Endothelial cell of umbilical vein (primary cell): ENCODE measurements at regions not wholly inside any gene's neighbourhood (a gene's known extent, or its start where the extent isn't known, plus 50 kb on each side); places are given as distances from the start of the nearest gene placed in this dataset.

Source experiments
- BruUV-seq: library from RNA; stranded (reverse); fragments of 400-500 nt; replicated peaks from 2 replicates; lab custom pipeline; 2021; lab: Mats Ljungman, UMichigan
- CTCF ChIA-PET: fragments of 300-600, 350-600 bp; sonication (Branson Sonifier 250); formaldehyde crosslinking; loops from one replicate; lab custom pipeline; 2021; ENCODE audit warnings: antibody characterized with exemption, inconsistent platforms; lab: Charles Lee
- POLR2A ChIA-PET: fragments of 300-600, 350-600 bp; sonication (Branson Sonifier 250); formaldehyde crosslinking; loops from one replicate; lab custom pipeline; 2021; ENCODE audit warnings: antibody characterized with exemption, inconsistent platforms; lab: Charles Lee
- DNase-seq: peaks from one replicate; pipeline ENCODE4 v3.0.0-alpha.2; 2011; ENCODE audit warnings: low read depth, low spot score
- FAIRE-seq: peaks from 2 replicates; lab custom pipeline; 2011; peaks lifted over from hg19 to GRCh38; lab: Jason Lieb, UNC
- H2AFZ ChIP-seq: 2 replicates; pipeline ENCODE4 v1.6.0; 2012; ENCODE audit warnings: low read depth, low read length, control low read depth, inconsistent platforms
- H3K27ac ChIP-seq: 2 replicates; pipeline ENCODE4 v1.5.1; 2011; ENCODE audit warnings: low read depth, mild to moderate bottlenecking, control low read depth, low read length, moderate library complexity; ENCODE audit not compliant: insufficient read depth
- H3K27me3 ChIP-seq, 2 experiments: 2 replicates each; pipeline versions ENCODE4 v1.6.0 to v1.6.1; 2011; ENCODE audit warnings: low read length in 2 of 2, mixed read lengths in 1 of 2; ENCODE audit not compliant: control insufficient read depth in 2 of 2, insufficient read depth in 2 of 2
- H3K36me3 ChIP-seq, 2 experiments: 2 replicates in 1 of 2; 3 replicates in 1 of 2; pipeline ENCODE4 v1.5.1; 2011; ENCODE audit warnings: low read length in 2 of 2, mild to moderate bottlenecking in 1 of 2, moderate library complexity in 1 of 2; ENCODE audit not compliant: control insufficient read depth in 2 of 2, insufficient read depth in 2 of 2; ENCODE audit errors: extremely low read depth in 1 of 2
- H3K4me1 ChIP-seq: 3 replicates; pipeline ENCODE4 v1.5.1; 2011; ENCODE audit warnings: mild to moderate bottlenecking, low read length; ENCODE audit not compliant: control insufficient read depth, insufficient read depth; ENCODE audit errors: extremely low read depth
- H3K4me2 ChIP-seq: 2 replicates; pipeline ENCODE4 v1.6.1; 2011; ENCODE audit warnings: low read length, control low read depth, mixed read lengths; ENCODE audit not compliant: insufficient read depth
- H3K4me3 ChIP-seq, 3 experiments: fragments of 200-600 bp in 1 of 3; sonication (generic), shearing (Covaris generic) in 1 of 3; replicated peaks in 1 of 3; 2 replicates each; pipeline ENCODE4 v1.5.1; 2011 to 2016; ENCODE audit warnings: control low read depth in 3 of 3, low read length in 3 of 3, mild to moderate bottlenecking in 2 of 3, inconsistent platforms in 1 of 3, low read depth in 1 of 3, moderate library complexity in 1 of 3; ENCODE audit not compliant: insufficient read depth in 1 of 3
- H3K79me2 ChIP-seq: 2 replicates; pipeline ENCODE4 v1.6.0; 2012; ENCODE audit warnings: low read length, inconsistent platforms; ENCODE audit not compliant: control insufficient read depth, insufficient read depth
- H3K9ac ChIP-seq: replicated peaks from 2 replicates; pipeline ENCODE3; 2011; ENCODE audit warnings: low read length, control low read depth; ENCODE audit not compliant: insufficient read depth; ENCODE audit errors: extremely low read depth
- H3K9me1 ChIP-seq: replicated peaks from 3 replicates; pipeline ENCODE4 v1.6.0; 2011; ENCODE audit warnings: mild to moderate bottlenecking, low read length; ENCODE audit not compliant: control insufficient read depth, insufficient read depth; ENCODE audit errors: extremely low read depth
- H3K9me3 ChIP-seq: replicated peaks from 2 replicates; pipeline ENCODE4 v1.5.1; 2012; ENCODE audit warnings: low read length, inconsistent platforms; ENCODE audit not compliant: control insufficient read depth, insufficient read depth
- H4K20me1 ChIP-seq: replicated peaks from 2 replicates; pipeline ENCODE3; 2011; ENCODE audit warnings: mild to moderate bottlenecking, low read length; ENCODE audit not compliant: control insufficient read depth, insufficient read depth; ENCODE audit errors: extremely low read depth
- CTCF ChIP-seq, 2 donors: IDR thresholded peaks; 1 replicate in 1 of 2; 2 replicates in 1 of 2; pipeline ENCODE4 v1.5.1; 2011; ENCODE audit warnings: low read length in 2 of 2, mild to moderate bottlenecking in 2 of 2, moderate library complexity in 2 of 2, control low read depth in 1 of 2, inconsistent platforms in 1 of 2, low read depth in 1 of 2; ENCODE audit not compliant: insufficient read depth in 1 of 2; ENCODE audit errors: extremely low read depth in 1 of 2
- EZH2 ChIP-seq: IDR thresholded peaks from 2 replicates; pipeline ENCODE4 v1.6.1; 2012; ENCODE audit warnings: borderline replicate concordance, low read depth, mild to moderate bottlenecking, moderate library complexity, low read length, inconsistent platforms; ENCODE audit not compliant: severe bottlenecking
- FOS ChIP-seq: IDR thresholded peaks from 2 replicates; pipeline ENCODE4 v1.6.1; 2011; ENCODE audit warnings: mild to moderate bottlenecking, low read length, moderate library complexity, borderline replicate concordance; ENCODE audit not compliant: insufficient read depth
- GATA2 ChIP-seq: IDR thresholded peaks from 2 replicates; pipeline ENCODE4 v1.7.0; 2011; ENCODE audit warnings: low read depth, mild to moderate bottlenecking, moderate library complexity, mixed read lengths, low read length; ENCODE audit not compliant: insufficient read length, insufficient read depth
- JUN ChIP-seq: IDR thresholded peaks from 2 replicates; pipeline ENCODE4 v1.6.1; 2011; ENCODE audit warnings: borderline replicate concordance, low read depth; ENCODE audit not compliant: insufficient read length, insufficient read depth
- MAX ChIP-seq: IDR thresholded peaks from 2 replicates; pipeline ENCODE4 v1.6.1; 2011; ENCODE audit not compliant: insufficient read depth, insufficient read length
- MYC ChIP-seq: IDR thresholded peaks from one replicate; pipeline ENCODE4 v1.6.1; 2011; ENCODE audit warnings: mild to moderate bottlenecking, low read depth, low read length
- POLR2A ChIP-seq: IDR thresholded peaks from 2 replicates; pipeline ENCODE4 v1.6.1; 2012; ENCODE audit warnings: low read depth, mild to moderate bottlenecking, control low read depth, low read length
- POLR2AphosphoS5 ChIP-seq: IDR thresholded peaks from 2 replicates; pipeline ENCODE4 v1.6.1; 2012; ENCODE audit warnings: low read depth, mild to moderate bottlenecking, control low read depth, low read length, moderate library complexity; ENCODE audit not compliant: insufficient read depth
- dilution Hi-C: fragments of 300-500 bp; cut with MboI; formaldehyde crosslinking; loops from one replicate; pipeline ENCODE4 v1.15.0; 2019; ENCODE audit warnings: low sequenced_read_pairs; ENCODE audit not compliant: extremely low pct_ligation_motif_present
- intact Hi-C: fragments of 100-400 bp; cut with micrococcal nuclease; formaldehyde crosslinking; loops from one replicate; pipeline ENCODE4 v1.10.0; 2022

GRCh38 chr2:204258890-204259289 is 286.4 kb upstream of the PARD3B start:
- Histone ChIP-seq H3K27me3 (no peaks in the 10 kb centered on the region), H4K20me1 (no peaks in the 10 kb centered on the region), H3K9me3 (no peaks in the 10 kb centered on the region), H3K4me1 (peaks cover 6% of the 10 kb centered on the region), H3K4me3 (no peak overlapping the region), H3K4me2 (no peak overlapping the region), H3K27ac (no peak overlapping the region), H3K9me1 (no peaks in the 10 kb centered on the region), H3K9ac (no peak overlapping the region), H2AFZ (no peak overlapping the region), H3K79me2 (no peaks in the 10 kb centered on the region), H3K36me3 (no peaks in the 10 kb centered on the region)
- FAIRE-seq (no peak), DNase-seq (no peak)
- ChIA-PET CTCF (interaction anchor here (1.3 to 4.5 kb wide), 9 partner anchors 13 to 1418 kb away, joined by 3 to 138 read pairs (median 6); no protein-coding TSS in a partner anchor), POLR2A (interaction anchor here (1.2 kb wide), 1 partner anchor 1423 kb away, joined by 4 read pairs; the partner anchor contains the start of gene NRP2)
- dilution Hi-C loops (no loop called here), intact Hi-C loops (no loop called here)
- no TSS peak for BruUV-seq
- TF ChIP-seq CTCF (IDR thresholded peaks at IDR 0.05; ENCODE audit: extremely low read depth in 1 of 2, insufficient read depth in 1 of 2, low read depth in 1 of 2, low read length in 2 of 2) (no peak), GATA2 (no peak), JUN (no peak), MYC (no peak), MAX (no peak), POLR2AphosphoS5 (no peak), POLR2A (no peak), EZH2 (no peak), FOS (no peak)
